Activated CD4-positive, CD25-positive, alpha-beta regulatory T cell treated with anti-CD3 and anti-CD28 coated beads, Interleukin-2, amount 50 U/mL, for 24 hours (primary cell): ENCODE measurements at regions not wholly inside any gene's neighbourhood (a gene's known extent, or its start where the extent isn't known, plus 50 kb on each side); places are given as distances from the start of the nearest gene placed in this dataset.

Experiments
- ATAC-seq, 2 donors: fragments of 150-1000 bp; cut with Tn5 transposase; one replicate each; pipeline ENCODE4 v1.10.0; 2021; ENCODE audit warnings: mild to moderate bottlenecking in 1 of 2, moderate library complexity in 1 of 2

DNA sequence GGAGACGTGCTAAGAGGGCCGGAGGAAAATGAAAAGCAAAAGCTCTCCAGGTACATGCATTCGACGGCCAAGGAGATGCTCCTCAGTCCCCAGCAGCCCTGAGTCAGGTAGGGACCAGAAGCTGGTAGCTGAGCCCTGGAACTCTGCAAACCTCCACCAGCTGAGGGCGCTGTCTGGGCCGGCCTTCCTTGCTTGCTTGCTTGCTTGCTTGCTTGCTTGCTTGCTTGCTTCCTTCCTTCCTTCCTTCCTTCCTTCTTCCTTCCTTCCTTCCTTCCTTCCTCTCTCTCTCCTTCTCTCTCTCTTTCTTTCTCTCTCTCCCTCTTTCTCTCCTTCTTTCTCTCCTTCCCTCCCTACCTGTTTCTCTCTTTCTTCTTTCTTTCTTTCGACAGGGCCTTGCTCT lies 94.6 kb upstream of the RASGRF1 start:
- ATAC-seq = no peak

- no peak for ATAC-seq
Measured at GRCh38 chr15:79184465-79184892, 93.9 kb upstream of the RASGRF1 start.

GRCh38 chr15:79180318-79180717 lies 89.7 kb upstream of the RASGRF1 start:
- ATAC-seq = no peak

DNA sequence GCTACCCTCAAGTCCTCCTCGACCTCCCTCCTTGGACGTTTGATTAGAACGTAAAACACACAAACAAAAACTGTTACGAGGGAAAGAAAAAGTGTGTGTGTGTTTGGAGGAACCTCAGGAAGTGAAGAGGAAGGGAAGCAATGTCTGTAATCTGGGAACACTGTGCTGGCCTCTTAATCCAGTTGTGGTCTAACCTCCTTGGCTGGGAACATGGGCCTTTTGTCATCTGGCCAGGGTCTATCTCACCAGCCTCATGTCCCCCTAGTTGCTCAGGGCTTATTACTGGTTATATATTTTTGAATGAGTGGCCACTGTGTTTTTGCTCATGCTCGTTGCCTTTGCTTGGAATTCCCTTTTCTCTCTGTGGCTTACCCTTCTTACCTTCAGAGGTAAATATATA lies 89.0 kb upstream of the RASGRF1 start:
- no peak for ATAC-seq

GRCh38 chr15:79179108-79179561 lies 88.6 kb upstream of the RASGRF1 start:
- no peak for ATAC-seq

- no peak for ATAC-seq
Measured at GRCh38 chr15:79178594-79178993, 88.0 kb upstream of the RASGRF1 start.

GRCh38 chr15:79176151-79176550 lies 85.6 kb upstream of the RASGRF1 start:
- no peak for ATAC-seq

- ATAC-seq = no peak
Measured at GRCh38 chr15:79172801-79173460, 82.4 kb upstream of the RASGRF1 start.

GRCh38 chr15:79172032-79172481 lies 81.5 kb upstream of the RASGRF1 start:
- no peak for ATAC-seq

- no peak for ATAC-seq
Measured at GRCh38 chr15:79171320-79172031, 80.9 kb upstream of the RASGRF1 start.

DNA sequence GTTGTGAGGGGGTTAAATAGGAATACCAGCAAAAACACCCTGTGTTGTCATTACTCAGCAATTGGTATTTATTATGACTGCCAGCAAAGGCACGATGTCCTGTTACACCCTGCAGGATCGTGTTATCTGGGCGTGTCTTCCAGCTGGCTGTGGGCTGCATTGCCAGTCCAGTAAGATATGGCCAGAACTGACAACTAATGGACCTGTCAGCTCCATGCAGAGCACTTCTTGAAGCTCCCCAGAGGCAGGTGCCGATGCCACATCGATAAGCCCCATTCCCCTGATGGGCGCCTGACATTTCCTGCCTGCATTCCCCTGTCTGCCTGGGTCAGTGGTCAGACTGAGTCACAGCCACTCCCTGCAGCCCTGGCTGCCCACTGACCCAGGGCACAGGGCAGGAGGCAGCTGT lies 79.7 kb upstream of the RASGRF1 start:
- ATAC-seq = no peak

- no peak for ATAC-seq
Measured at GRCh38 chr15:79169526-79170133, 79.0 kb upstream of the RASGRF1 start.

- ATAC-seq = no peak
Measured at GRCh38 chr15:79168922-79169456, 78.4 kb upstream of the RASGRF1 start.

- no peak for ATAC-seq
Measured at GRCh38 chr15:79167776-79168175, 77.2 kb upstream of the RASGRF1 start.

DNA sequence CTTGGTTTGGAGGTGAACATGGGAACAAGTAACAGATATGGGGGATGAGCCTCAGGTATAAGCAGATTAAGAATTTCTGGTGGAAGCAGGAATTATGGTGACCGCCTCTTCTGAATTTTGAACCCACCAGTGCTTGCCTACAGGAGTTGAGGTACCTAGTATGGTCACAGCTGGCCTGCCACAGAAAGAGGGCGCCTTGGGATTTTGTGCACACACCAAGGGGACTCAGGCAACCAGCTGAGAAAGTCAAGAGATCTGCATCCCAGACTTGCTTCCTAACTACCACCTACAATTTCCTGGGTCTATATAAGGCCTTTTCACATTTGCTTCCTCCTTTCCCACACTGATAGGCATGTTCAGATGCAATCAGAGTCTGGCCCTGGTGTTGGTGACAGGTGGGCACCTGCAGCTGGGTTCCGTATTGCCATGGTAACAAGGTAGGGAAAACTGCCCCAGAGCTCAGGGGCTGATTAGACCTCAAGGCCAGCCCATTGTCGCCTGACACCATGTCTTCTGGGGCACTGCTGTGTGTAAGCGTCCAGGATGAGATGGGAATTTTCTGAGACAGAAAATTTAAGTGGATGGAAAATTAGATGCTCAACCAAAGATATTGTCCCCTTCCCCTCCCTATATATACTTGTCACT lies 75.9 kb upstream of the RASGRF1 start:
- ATAC-seq = no peak

GRCh38 chr15:79164465-79164864 lies 73.9 kb upstream of the RASGRF1 start:
- no peak for ATAC-seq

DNA sequence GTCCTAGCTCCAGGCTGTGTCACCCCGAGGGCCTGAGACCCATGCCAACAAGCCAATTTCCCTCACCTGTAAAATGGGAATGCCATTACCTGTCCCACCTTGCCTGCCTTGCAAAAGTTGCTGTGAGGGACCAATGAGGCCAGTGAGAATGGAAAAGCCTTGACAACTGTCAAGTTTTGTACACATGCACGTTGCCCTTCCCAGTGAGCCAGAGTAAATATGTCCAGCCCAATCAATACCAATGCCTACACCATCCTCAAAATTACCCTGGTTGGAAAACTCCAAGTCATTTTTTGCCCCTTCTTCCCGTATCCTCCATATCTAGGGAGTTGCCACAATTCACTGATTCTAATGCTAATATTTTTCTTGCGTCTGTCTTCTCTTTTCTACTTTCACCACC lies 73.5 kb upstream of the RASGRF1 start:
- ATAC-seq = no peak

DNA sequence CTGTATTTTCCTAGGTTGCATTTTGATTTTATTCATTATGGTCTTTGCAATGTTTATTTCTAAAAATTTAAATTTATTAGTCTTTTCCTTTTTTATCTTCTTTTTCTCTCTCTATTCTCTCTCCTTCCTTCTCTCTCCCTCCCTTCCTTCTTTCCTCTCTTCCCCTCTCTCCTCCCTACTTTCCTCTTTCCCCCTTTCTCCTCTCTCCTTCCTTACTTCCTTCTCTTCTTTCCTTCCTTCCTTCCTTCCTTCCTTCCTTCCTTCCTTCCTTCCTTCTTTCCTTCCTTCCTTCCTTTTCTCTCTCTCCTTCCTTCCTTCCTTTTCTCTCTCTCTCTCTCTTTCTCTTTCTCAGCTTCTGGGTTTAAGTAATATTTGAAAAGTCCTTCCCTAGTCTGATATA lies 72.8 kb upstream of the RASGRF1 start:
- ATAC-seq = no peak

DNA sequence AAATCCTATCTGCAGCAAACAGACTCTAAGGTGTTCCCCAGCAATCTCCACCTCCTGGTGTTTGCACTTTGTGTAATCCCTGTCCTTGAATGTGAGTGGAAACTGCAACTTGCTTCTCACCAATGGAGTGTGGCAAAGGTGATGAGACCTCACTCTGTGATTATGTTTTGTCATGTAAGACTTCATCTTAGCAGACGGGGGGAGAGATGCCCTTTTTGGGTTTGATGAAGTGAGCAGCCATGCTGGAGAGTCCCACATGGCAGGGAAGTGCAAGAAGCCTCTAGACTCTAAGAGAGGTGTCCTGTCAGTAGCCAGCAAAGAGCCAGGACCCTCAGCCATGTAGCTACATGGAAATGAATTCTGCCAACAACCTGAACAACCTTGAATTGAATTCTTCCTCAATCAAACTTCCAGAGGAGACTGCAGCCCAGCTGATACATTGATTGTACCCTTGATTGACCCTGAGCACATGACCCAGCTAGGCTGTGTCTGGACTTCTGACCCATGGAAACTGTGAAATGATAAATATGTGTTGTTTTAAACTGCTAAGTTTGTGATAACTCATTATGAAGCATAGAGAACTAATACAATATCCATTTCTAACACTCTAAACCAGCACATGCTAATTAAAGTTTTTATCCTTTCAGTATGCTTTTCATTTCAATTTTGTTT lies 71.4 kb upstream of the RASGRF1 start:
- ATAC-seq = peak in 1 of 2 donors; percentile 9

- no peak for ATAC-seq
Measured at GRCh38 chr15:79160211-79160610, 69.6 kb upstream of the RASGRF1 start.

DNA sequence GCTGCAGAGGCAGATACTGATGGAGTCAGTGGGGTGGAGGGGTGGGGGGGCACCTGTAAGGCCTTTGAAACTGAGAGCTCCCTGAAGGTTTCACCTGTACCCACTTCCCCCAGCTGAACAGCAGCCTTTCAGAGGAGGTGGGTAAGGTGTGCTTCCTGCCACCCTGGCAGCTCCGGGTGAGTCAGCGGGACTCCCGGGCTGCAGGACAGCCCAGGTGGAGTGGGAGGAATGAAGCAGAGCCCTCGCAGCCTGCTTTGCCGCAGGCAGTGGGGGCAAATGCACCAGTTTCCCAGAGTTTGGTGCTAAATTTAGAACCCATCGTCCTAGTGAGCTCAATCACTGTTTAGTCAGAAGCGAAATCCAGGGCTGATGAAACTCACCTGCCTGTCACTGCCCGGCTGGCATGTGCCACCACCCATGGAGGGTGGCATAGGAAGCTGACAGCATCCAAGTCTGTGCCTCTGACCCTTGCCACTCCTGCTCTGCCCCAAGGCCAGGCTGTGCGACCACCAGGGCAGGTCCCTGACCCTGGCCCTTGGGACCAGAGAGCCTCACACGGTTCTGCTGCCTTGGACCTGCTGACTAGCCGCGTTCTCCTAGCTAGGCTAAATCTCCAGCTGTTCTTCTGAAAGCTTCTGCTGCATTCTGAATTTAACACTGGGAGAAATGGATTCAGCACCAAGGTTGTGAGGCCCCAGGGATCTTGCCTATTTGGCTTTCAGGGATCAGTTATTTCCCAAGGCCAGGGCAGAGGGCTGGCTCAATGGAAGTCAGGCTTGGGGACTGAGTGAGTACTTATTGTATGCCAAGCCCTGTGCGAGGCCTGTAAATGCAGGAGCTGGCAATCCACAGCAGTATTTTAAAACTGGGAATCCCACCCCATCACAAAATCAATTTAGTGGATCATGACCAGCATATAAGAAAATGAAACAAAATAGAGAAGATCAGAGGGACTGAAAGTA lies 67.3 kb upstream of the RASGRF1 start:
- no peak for ATAC-seq
